Activated naive CD4-positive, alpha-beta T cell treated with anti-CD3 and anti-CD28 coated beads, Interleukin-2, amount 50 U/mL, for 72 hours (primary cell): ENCODE measurements at regions not wholly inside any gene's neighbourhood (a gene's known extent, or its start where the extent isn't known, plus 50 kb on each side); places are given as distances from the start of the nearest gene placed in this dataset.
A peak's percentile ranks its signal among the peaks of the same experiment; 100 is the strongest.
"Not testable (repeated sequence)": the region's sequence is repeated elsewhere in the genome, so short reads cannot be mapped to it uniquely, and the experiment has no call there.

Source experiments
- ATAC-seq, 2 donors: fragments of 150-1000 bp; cut with Tn5 transposase; 2 replicates each; pipeline ENCODE4 v1.10.0; 2021; ENCODE audit warnings: mild to moderate bottlenecking in 2 of 2, moderate library complexity in 2 of 2
- DNase-seq, 2 donors: peaks; one replicate each; pipeline ENCODE4 v3.0.0; 2021 to 2022; ENCODE audit warnings: low spot score in 2 of 2
- H3K27ac Mint-ChIP-seq, 2 donors: one replicate each; pipeline ENCODE4 v1.8.0; 2022; ENCODE audit warnings: mild to moderate bottlenecking in 2 of 2, mixed read lengths in 2 of 2
- H3K36me3 Mint-ChIP-seq, 2 donors: one replicate each; pipeline ENCODE4 v1.8.0; 2022; ENCODE audit warnings: mixed read lengths in 2 of 2
- H3K9me3 Mint-ChIP-seq, 2 donors: one replicate each; pipeline ENCODE4 v1.8.0; 2022; ENCODE audit warnings: mixed read lengths in 2 of 2

DNA sequence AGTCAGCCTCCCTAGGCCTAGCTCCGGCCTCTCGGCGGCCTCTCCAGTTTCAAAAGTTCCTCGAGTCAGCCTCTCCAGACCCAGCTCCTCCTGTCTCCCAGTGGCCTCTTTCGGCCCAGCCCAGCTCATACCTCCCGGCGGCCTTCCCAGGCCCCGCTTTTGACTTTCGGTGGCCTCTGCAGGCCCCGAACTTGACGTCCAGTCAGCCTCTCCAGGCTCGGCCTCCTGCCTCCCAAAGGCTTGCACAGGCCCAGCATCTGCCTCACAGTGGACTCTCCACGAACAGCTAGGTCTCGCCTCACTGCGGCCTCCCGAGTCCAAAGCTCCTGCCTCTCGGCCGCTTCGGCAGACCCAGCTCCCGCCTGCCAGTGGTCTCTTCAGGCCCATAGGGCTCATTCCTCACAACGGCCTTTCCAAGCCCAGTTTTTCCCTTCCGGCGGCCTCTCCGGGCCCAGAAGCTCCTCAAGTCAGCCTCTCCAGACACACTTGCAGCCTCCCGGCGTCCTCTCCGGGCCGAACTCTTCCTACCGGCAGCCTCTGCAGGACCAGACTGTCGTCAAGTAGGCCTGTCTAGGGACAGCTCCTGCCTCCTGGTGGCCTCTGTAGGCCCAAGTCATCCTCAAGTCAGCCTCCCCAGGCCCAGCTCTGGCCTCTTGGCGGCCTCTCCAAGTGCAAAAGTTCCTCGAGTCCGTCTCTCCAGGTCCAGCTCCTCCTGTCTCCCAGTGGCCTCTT, 249.9 kb upstream of the ZNF722 start:
- not testable (repeated sequence) for DNase-seq, H3K9me3 Mint-ChIP-seq, ATAC-seq, H3K27ac Mint-ChIP-seq
- H3K36me3 Mint-ChIP-seq: peaks cover 14 to 15% of the 10 kb centered on the region in 2 donors

DNA sequence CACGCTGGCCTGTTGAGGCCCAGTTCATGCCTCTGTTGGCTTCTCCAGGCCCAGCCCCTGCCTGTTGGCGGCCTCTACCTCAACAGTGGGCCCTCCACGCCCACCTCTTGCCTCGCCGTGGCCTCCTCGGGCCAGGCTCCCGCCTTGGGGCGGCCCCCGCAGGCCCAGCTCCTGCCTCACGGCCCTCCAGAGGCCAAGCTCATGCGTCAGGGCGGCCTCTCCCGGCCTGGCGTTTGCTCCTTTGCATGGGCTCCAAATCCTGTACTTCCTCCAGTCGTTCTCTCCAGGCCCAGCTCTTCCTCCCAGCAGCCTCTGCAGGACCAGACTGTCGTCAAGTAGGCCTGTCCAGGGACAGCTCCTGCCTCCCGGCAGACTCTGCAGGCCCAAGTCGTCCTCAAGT, 246.2 kb upstream of the ZNF722 start:
- H3K27ac Mint-ChIP-seq, DNase-seq, H3K9me3 Mint-ChIP-seq, ATAC-seq: not testable (repeated sequence)
- H3K36me3 Mint-ChIP-seq: peaks cover 9 to 14% of the 10 kb centered on the region in 2 donors

DNA sequence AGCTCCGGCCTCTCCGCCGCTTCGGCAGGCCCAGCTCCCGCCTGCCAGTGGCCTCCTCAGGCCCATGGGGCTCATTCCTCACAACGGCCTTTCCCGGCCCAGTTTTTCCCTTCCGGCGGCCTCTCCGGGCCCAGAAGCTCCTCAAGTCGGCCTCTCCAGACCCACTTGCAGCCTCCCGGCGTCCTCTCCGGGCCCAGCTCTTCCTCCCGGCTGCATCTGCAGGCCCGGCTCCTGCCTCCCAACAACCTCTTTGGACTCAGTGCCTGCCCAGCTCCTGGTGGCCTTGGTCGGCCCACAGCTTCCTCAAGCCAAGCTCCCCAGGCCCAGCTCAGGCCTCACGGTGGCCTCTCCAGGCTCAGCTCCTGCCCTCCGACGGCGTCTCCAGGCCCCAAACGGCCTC, 245.5 kb upstream of the ZNF722 start:
- H3K9me3 Mint-ChIP-seq, ATAC-seq, H3K36me3 Mint-ChIP-seq, H3K27ac Mint-ChIP-seq, DNase-seq: not testable (repeated sequence)

DNA sequence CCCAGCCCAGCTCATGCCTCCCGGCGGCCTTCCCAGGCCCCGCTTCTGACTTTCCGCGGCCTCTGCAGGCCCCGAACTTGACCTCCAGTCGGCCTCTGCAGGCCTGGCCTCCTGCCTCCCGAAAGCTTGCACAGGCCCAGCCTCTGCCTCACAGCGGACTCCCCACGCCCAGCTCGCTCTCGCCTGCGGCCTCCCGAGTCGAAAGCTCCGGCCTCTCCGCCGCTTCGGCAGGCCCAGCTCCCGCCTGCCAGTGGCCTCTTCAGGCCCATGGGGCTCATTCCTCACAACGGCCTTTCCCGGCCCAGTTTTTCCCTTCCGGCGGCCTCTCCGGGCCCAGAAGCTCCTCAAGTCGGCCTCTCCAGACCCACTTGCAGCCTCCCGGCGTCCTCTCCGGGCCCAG, 238.4 kb upstream of the ZNF722 start:
- ATAC-seq, H3K27ac Mint-ChIP-seq, DNase-seq, H3K36me3 Mint-ChIP-seq, H3K9me3 Mint-ChIP-seq: not testable (repeated sequence)

DNA sequence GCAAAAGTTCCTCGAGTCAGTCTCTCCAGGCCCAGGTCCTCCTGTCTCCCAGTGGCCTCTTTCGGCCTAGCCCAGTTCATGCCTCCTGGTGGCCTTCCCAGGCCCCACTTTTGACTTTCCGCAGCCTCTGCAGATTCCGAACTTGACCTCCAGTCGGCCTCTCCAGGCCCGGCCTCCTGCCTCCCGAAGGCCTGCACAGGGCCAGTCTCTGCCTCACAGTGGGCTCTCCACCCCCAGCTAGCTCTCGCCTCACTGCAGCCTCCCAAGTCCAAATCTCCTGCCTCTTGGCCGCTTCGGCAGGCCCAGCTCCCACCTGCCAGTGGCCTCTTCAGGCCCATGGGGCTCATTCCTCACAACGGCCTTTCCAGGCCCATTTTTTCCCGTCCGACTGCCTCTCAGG, 233.1 kb upstream of the ZNF722 start:
- not testable (repeated sequence) for H3K9me3 Mint-ChIP-seq, H3K36me3 Mint-ChIP-seq, ATAC-seq, DNase-seq
- H3K27ac Mint-ChIP-seq: peak overlapping the region in 1 of 2 donors; percentile 70

DNA sequence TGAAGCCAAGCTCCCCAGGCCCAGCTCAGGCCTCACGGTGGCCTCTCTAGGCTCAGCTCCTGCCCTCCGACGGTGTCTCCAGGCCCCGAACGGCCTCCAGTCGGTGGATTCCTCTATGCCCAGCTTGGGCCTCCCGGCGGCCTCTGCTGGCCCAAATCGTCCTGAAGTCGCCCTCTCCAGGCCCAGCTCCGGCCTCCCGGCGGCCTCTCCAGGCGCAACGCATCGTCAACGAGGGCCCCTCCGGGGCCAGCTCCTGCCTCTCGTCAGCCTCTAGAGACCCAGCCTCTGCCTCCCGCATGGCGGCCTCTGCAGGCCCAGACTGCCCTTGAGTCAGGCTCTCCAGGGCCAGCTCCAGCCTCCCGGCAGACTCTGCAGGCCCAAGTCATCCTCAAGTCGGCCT, 232.5 kb upstream of the ZNF722 start:
- H3K27ac Mint-ChIP-seq, H3K9me3 Mint-ChIP-seq, H3K36me3 Mint-ChIP-seq, ATAC-seq, DNase-seq: not testable (repeated sequence)

DNA sequence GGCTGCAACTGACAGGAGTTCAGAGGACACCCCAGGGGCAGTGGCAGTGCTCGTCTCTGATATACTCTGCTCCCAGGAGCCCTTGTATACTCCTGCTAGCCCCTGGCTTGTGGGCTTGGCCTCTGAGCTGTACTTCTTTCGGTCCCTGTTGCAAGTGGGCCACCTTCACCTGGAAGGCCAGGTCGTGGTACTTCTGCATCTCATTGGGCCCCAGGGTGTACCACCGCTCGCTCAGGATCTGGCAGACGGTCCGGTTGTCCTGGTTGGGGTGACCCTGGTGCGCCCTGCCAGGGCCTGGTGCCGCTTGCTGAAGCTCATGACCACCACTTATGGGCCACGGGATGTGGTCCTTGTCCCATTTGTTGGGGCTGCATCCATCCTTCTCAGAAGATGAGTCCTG, 228.5 kb upstream of the ZNF722 start:
- not testable (repeated sequence) for H3K36me3 Mint-ChIP-seq, DNase-seq, ATAC-seq, H3K9me3 Mint-ChIP-seq, H3K27ac Mint-ChIP-seq

DNA sequence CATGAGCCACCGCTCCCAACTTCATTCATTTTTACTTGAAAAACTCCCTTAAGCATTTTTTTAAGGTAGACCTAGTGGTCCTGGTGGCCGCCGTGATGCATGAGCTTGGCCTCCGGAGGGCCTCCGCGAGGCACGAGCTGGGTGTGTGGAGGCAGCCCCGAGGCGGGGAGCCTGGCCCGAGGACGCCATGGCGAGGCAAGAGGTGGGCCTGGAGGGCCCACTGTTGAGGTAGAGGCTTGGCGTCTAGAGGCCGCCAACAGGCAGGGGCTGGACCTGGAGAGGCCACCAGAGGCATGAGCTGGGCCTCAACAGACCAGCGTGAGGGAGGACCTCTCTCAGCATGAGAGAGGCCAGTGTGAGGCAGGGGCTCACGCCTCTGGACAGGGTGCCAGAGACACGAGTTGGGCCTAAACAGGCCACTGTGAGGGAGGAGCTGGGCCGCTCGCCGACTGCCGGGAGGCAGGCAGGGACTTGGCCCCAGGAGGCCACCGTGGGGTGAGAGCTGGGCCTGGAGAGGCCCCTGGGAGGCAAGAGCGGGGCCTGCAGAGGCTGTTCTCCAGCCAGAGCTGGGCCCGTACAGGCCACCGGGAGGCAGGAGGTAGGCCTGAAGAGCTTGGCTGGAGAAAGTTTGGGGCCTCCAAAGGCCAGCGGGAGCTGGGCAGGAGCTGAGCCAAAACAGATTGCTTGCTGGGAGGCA, 227.1 kb upstream of the ZNF722 start:
- H3K36me3 Mint-ChIP-seq, H3K9me3 Mint-ChIP-seq, H3K27ac Mint-ChIP-seq, ATAC-seq, DNase-seq: not testable (repeated sequence)

DNA sequence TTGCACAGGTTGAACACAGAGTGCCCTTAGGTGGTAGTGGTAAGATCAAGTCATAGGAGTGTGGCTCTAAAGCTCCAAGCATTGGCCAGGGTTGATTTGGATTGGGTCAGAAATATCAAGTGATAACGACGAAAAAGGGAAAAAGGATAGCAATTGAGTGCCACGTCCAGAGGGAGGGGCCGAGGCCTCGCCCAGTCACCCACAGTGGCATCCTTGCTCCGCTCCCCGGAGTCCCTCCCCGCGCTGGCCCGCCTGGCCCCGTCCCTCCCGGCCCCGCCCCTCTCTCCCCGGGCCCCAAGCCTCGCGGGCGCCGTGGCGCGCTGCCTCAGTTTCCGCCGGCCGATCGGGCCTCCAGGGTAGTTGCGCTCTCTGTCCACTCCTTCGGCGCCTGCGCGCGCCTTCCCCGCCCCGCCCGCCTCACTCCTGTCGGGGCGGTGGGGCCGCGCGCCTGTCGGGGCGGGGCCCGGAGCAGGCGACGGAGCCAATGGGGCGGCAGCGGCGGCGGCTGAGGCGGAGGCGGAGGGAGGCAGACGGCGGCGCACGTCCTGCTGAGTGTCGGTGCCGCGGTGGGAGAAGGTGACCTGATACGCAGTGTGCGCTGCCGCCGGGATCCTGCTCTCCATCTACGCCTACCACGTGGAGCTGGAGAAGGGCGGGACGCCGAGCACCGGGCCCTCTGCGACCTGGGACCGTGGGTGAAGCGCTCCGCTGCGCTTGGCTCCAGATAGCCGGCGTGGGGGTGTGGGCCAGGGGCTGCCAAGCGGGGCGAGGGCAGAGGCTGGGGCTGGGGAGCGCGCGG, 209.1 kb upstream of the ZNF722 start:
- H3K36me3 Mint-ChIP-seq: peaks cover 5 to 9% of the 10 kb centered on the region in 2 donors
- DNase-seq: no peak
- peak overlapping the region in 1 of 2 donors; percentile 82 for H3K27ac Mint-ChIP-seq
- H3K9me3 Mint-ChIP-seq: peaks cover 0 to 4% of the 10 kb centered on the region in 2 donors
- ATAC-seq: no peak

DNA sequence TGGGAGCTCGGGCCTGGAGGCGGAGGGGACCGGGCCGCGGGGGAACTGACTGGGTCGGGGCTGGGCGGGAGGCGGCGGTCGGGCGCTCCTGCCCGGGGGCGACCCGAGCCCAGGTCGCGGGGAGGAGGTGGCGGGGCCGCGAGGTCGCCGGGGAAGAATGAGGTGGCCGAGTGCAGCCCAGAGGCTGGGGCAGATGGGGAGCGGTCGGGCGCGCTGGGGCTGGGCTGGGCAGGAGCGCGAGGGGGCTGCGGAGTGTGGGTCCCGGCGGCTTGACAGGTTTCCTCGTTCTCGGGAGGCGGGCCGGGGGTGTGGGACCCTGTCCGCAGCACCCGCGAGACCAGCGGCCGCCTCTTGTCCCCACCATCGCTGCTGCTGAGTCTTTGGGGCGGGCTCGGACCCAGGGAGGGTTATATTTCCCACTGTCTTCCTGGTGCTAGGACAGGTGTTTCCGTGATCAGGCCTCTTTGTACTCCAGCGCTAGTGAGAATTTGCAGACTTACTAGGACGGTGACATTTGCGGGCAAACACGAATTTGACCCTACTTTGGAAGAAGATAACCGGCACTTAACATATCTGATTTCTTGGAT, 208.4 kb upstream of the ZNF722 start:
- H3K36me3 Mint-ChIP-seq, DNase-seq, ATAC-seq, H3K9me3 Mint-ChIP-seq, H3K27ac Mint-ChIP-seq: not testable (repeated sequence)
